GM12878 (cell line): ENCODE measurements at regions not wholly inside any gene's neighbourhood (a gene's known extent, or its start where the extent isn't known, plus 50 kb on each side); places are given as distances from the start of the nearest gene placed in this dataset.

Source experiments
- NFXL1 ChIP-seq: fragments of 450-650 bp; IDR thresholded peaks from 2 replicates; pipeline ENCODE4 v1.6.1; 2017; ENCODE audit warnings: antibody characterized with exemption, mild to moderate bottlenecking, borderline replicate concordance
- RFX5 ChIP-seq: IDR thresholded peaks from 2 replicates; pipeline ENCODE4 v1.6.1; 2011; ENCODE audit warnings: low read depth, low read length, improper control_type of control experiment
- TF ChIP-seq, protein P1 (sequence below): IDR thresholded peaks from 2 replicates; pipeline ENCODE4 v1.6.1; 2012; ENCODE audit warnings: mild to moderate bottlenecking, low read depth, low read length

DNA sequence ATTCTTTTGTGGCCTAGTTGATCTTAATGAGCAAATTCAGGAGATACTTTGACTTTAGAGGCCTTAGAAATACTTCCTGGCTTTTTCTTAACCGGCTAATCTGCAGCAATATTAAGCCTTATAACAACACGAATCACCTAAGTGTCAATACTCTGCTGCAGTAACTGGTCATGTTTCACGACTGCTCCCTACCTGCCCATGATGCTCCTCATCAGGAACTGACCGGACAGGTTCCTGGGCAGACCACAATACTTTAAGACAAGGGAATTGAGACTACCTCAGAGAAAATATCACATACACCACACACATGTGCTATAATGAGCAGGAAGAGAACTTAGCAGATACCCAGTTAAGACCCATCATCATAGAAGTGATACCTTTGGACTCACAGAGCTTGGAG lies 211.9 kb upstream of the BMP4 start:
- TF ChIP-seq, protein P1, sequence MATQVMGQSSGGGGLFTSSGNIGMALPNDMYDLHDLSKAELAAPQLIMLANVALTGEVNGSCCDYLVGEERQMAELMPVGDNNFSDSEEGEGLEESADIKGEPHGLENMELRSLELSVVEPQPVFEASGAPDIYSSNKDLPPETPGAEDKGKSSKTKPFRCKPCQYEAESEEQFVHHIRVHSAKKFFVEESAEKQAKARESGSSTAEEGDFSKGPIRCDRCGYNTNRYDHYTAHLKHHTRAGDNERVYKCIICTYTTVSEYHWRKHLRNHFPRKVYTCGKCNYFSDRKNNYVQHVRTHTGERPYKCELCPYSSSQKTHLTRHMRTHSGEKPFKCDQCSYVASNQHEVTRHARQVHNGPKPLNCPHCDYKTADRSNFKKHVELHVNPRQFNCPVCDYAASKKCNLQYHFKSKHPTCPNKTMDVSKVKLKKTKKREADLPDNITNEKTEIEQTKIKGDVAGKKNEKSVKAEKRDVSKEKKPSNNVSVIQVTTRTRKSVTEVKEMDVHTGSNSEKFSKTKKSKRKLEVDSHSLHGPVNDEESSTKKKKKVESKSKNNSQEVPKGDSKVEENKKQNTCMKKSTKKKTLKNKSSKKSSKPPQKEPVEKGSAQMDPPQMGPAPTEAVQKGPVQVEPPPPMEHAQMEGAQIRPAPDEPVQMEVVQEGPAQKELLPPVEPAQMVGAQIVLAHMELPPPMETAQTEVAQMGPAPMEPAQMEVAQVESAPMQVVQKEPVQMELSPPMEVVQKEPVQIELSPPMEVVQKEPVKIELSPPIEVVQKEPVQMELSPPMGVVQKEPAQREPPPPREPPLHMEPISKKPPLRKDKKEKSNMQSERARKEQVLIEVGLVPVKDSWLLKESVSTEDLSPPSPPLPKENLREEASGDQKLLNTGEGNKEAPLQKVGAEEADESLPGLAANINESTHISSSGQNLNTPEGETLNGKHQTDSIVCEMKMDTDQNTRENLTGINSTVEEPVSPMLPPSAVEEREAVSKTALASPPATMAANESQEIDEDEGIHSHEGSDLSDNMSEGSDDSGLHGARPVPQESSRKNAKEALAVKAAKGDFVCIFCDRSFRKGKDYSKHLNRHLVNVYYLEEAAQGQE = no peak
- TF ChIP-seq NFXL1 (no peak), RFX5 (no peak)
